Activated naive CD4-positive, alpha-beta T cell treated with Interleukin-2 at 50 U/mL for 16 hours (primary cell): ENCODE measurements at regions not wholly inside any gene's neighbourhood (a gene's known extent, or its start where the extent isn't known, plus 50 kb on each side); places are given as distances from the start of the nearest gene placed in this dataset.

Source experiments
- DNase-seq: peaks from one replicate; pipeline ENCODE4 v3.0.0-alpha.2; 2020

- no peak for DNase-seq
Observed at GRCh38 chr16:56087626-56088025, 103.7 kb upstream of the GNAO1 start.

DNA sequence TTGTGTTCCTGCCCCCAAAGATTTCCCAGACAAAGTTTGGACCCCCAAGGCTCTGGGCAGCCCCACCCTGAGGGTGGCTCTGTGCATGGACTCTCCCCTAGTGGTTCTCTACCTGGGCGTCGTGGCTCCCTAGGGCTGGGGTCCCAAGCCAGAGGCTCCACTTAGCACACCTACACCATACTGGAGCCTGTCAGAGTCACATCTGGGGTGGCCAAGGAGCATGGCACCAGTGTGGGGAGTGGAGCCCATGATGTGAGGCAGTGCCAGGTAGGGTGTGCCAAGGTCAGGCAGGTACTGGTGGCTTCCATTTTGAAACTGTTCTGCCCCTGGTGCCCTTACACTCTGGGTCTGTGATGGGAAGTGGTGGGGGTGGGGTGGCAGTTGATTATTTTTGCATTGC, 109.9 kb upstream of the GNAO1 start:
- DNase-seq: no peak

DNA sequence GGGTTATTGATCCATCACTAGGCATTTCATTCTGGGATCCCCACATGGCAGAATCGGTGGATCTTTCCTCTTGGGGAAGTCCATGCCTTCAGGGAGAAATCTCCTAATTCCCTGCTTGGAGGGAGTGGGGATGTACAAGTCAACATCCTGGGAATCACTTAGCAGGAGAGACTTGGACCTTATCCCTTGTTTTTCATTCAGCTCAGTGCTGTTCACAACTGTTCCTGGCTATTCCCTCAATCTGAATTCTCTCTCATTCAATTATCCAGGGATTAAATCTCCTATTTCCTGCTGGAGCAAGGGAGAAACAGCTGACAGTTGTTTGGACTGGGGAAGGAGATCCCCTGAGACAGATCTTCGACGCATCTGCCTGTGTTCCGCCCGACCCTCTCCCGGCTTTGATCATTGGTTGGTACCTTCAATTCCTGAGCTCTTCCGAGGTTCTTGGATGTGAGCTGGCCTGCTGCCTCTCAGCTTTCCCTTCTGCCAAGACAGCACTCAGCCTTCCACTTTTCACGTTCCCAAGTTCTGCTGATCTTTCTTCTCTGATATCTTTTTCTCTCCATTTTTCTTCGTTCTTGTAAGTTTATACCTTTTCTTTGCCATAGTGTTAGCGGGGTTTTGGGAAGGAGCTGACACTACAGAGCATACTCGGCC, 115.4 kb upstream of the GNAO1 start:
- DNase-seq: no peak

- no peak for DNase-seq
Observed at GRCh38 chr16:56073508-56073907, 117.8 kb upstream of the GNAO1 start.

DNA sequence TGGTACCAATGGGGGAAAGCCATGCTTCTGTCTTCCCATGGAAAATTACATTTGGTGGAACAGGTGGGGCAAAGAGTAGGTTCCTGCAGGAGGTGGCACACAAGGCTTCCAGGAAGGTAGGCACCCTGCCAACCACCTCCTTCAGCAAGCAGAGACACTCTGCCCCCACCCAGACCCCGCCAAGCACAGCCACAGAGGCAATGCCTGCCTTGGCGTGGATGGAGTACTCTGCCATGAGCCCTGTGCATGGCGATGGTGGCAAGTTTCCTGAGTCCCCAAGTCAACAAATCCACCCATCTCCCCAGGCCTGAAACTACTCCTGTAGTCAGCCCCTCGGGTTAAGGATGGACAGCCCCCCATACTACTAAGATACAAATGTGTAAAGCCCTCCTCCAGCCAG, 119.2 kb upstream of the GNAO1 start:
- DNase-seq: no peak

DNA sequence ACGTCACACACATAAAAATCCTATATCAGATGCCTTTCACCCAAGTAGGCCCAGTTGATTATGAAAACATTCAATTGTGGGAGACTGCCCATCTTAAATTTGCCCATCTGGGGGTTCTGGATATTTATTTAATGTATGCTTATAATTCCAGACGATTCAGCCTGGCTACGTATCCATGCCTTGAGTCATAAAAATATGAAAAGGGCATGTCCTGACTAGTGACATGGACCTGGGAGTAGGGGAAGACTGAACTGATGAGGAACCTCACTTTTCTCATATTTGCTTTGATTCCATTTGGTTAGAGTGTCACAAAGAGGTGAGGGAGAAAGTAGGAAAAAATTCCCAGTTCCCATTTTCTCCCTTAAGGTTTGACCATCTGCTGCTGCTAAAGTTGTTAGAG, 122.5 kb upstream of the GNAO1 start:
- DNase-seq: no peak

DNA sequence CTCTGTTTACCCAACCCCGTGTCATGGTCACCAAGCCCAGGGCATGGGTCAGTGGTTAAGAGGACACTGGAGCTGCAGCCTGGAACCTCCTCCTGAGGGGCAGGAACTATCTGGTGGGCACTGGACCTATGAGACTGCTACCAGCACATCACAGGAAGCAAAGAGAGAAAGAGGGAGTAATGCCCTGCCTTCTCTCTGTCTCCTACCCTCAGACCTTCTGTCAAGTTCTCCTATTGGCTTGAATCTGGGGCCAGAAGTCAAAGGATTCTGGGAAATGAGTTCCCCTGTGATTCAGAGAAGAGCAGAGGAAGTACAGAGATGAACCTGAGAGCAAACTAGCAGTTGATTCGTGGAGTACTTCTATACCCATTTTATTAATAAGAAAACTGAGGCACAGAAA, 123.0 kb upstream of the GNAO1 start:
- DNase-seq: no peak

GRCh38 chr16:56067406-56067805, 123.9 kb upstream of the GNAO1 start:
- DNase-seq: no peak

- DNase-seq: no peak
Observed at GRCh38 chr16:56066617-56067016, 124.7 kb upstream of the GNAO1 start.

GRCh38 chr16:56063111-56063510, 128.2 kb upstream of the GNAO1 start:
- DNase-seq: no peak

- DNase-seq: no peak
Observed at GRCh38 chr16:56057151-56057550, 134.1 kb upstream of the GNAO1 start.

DNA sequence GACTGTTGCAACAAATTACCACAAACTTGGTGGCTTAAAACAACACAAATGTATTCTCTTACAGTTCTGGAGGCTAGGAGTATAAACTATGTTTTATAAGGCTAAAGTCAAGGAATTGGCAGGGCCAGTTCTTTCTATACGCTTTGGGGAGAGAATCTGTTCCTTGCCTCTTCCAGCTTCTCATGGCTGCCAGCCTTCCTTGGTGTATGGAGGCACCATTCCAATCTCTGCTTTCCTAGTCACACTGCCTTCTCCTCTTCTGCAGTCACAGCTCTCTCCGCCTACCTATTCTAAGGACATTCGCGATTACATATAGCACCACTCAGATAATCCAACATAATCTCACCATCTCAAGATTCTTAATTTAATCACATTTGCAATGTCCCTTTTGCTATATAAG, 140.4 kb upstream of the GNAO1 start:
- no peak for DNase-seq

GRCh38 chr16:56048425-56049105, 142.7 kb upstream of the GNAO1 start:
- no peak for DNase-seq

DNA sequence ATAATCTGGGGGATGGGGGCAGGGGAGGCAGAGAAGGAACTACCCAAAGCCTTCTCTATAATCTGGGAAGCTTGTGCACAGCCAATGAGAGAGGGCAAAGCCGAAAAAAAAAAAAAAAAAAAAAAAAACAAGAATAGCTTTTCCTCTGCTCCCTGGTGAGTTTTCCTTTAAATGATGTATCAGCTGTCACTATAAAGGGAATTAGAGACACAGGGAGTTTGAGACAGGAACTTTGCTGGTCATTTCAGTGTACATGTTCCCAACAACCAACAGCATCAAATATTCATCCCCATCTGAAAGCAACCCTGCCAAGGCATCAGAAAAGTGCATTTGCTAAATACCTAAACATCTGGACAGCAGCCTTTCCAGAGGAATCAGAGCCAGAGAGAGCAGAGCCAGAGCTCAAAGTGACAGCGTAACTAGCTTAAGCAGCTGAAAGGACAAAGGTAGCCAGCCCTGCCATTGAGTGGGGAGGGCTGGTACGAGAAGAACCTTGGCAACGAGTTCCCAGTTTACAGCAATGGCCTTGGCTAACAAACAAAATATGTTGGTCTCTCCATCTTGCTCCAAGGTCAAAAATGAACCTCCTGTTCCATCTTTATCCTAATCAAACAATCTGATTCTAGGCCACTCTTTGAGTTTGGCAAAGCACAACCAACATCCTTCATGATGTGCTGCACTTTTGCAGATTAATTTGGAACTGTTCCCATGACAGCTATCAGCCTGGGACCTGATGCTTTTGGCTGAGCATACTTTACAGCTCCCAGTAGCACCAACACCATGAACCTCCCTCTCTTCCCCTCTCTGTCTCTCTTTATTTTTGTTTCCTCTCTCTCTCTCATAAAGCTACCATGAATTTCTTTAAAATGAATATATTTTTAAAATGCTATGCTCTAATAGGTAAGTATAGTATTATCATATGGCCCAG, 143.7 kb upstream of the GNAO1 start:
- DNase-seq: no peak

- no peak for DNase-seq
Observed at GRCh38 chr16:56042416-56042815, 148.9 kb upstream of the GNAO1 start.

DNA sequence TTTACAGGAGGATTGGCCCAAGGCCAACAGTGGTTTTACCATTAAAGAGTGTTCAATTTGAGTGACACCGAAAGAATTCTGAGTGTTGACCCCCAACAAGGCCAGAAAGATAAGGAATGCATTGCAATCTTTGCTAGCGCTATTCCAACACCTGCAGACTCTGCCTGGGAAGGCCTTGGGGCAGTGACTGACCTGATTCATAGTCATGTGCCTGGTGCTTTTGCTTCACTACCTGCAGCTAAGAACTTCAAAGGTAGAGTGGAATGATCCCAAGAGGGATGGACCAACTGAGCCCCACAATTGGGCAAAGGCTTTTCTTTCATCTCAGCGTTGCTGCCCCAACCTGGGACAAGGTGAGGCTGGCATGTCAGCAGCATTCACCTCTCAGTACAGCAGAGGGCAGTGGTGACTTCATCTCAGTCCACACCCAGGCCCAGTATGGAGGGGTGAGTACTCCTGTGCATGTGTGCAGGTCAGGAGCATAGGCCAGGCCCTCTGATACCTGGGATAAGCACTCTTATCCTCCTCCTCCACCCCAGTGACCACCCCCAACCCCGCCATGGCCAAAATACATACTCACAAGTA, 149.6 kb upstream of the GNAO1 start:
- peak; percentile 35 for DNase-seq

DNA sequence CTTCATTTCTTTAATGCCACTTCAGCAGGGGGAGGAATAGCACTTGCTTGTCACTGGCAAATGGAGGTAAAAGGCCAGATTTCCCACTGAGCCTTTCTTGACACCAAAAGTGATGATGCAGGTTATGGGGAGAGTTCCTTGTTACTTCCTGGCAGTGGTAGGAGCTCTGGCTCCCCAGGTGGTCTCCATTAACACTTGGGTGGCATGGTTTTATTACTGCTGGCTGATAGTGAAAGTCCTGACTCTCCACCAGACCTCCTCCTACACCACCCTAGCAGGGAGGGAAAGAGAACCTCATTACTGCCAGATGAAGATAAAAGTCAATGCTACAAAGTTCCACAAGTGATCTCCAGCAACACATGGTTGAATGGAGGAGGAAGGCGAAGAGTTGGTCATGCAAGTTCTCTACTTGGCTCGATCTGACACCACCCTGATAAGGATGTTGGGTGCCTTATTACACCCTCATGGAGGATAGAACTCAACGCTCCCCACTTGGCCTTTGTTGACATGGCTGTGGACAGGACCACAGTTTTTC, 152.7 kb upstream of the GNAO1 start:
- no peak for DNase-seq

DNA sequence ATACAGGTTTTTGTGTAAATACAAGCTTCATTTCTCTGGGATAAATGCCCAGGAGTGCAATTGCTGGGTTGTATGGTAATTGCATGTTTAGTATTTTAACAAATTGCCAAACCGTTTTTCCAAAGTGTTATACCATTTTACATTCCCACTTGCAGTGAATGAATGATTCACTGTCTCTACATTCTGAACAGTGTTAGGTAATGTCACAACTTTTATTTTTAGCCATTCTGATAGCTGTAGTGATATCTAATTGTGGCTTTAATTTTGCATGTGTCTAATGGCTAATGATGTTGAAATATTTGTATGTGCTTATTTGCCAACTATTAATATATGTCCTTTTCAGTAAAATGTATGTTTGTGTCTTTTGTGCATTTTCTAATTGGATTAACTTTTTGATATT, 156.9 kb upstream of the CES5A start:
- no peak for DNase-seq

DNA sequence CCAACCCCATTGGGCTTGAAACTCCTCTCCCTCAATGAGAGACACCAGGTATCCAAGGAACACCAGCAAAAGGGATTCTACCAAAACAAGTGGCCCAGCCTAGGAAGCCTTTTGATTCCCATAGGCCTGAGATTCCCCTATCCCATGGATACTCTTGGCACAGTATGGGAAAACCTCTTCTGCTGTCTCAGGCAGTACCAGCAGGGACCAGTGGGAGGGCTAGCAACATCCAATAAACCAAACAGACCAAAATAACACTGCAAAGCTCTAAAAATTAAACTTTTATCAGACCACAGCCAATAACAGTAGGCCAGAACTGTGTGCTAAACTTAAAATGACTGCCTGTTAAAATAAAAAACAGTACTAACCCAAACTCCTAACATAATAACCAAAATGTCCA, 153.9 kb upstream of the CES5A start:
- DNase-seq: no peak

GRCh38 chr16:56022818-56023217, 147.6 kb upstream of the CES5A start:
- no peak for DNase-seq

GRCh38 chr16:56019274-56019673, 144.1 kb upstream of the CES5A start:
- DNase-seq: no peak

- DNase-seq: peak; percentile 40
Observed at GRCh38 chr16:56013962-56014552, 138.9 kb upstream of the CES5A start.

DNA sequence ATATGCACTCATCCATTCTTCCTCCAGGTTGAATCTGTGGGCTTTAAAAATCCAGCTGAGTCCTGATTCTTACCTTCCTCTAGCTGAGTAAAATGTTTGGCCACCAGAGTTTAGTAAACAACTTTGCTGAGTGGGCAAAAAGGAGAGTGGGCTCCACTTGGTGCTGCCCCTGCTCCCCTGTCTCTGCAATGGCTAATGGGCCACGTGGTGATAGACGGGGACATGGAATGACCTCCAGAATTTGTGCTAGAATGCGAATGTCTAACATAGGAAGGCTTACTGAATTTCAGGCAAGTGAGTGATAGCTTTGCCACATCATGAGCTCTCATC, 137.3 kb upstream of the CES5A start:
- no peak for DNase-seq
